DMS 273 (cell line): ENCODE measurements at regions not wholly inside any gene's neighbourhood (a gene's known extent, or its start where the extent isn't known, plus 50 kb on each side); places are given as distances from the start of the nearest gene placed in this dataset.
"Not testable (repeated sequence)": the region's sequence is repeated elsewhere in the genome, so short reads cannot be mapped to it uniquely, and the experiment has no call there.

ENCODE experiments used
- DNase-seq: peaks from one replicate; lab custom pipeline; 2025; ENCODE audit not compliant: unreplicated experiment; lab: John Stamatoyannopoulos, UW

GRCh38 chr3:64818196-64818595 lies 130.4 kb upstream of the ADAMTS9 start:
- no peak for DNase-seq

- no peak for DNase-seq
Observed at GRCh38 chr3:64816355-64816754, 128.6 kb upstream of the ADAMTS9 start.

- DNase-seq = peak; percentile 4
Observed at GRCh38 chr3:64815789-64816188, 128.0 kb upstream of the ADAMTS9 start.

- DNase-seq = peak; percentile 2
Observed at GRCh38 chr3:64815195-64815631, 127.4 kb upstream of the ADAMTS9 start.

GRCh38 chr3:64814351-64814750 lies 126.6 kb upstream of the ADAMTS9 start:
- DNase-seq = no peak

- DNase-seq = no peak
Observed at GRCh38 chr3:64813326-64813725, 125.5 kb upstream of the ADAMTS9 start.

GRCh38 chr3:64809086-64809485 lies 121.3 kb upstream of the ADAMTS9 start:
- DNase-seq = no peak

GRCh38 chr3:64808061-64808460 lies 120.3 kb upstream of the ADAMTS9 start:
- DNase-seq = no peak

GRCh38 chr3:64806668-64807605 lies 119.1 kb upstream of the ADAMTS9 start:
- DNase-seq = no peak

GRCh38 chr3:64805978-64806377 lies 118.2 kb upstream of the ADAMTS9 start:
- DNase-seq = no peak

GRCh38 chr3:64805248-64805647 lies 117.4 kb upstream of the ADAMTS9 start:
- DNase-seq = no peak

GRCh38 chr3:64803469-64803868 lies 115.7 kb upstream of the ADAMTS9 start:
- no peak for DNase-seq

GRCh38 chr3:64802460-64802859 lies 114.7 kb upstream of the ADAMTS9 start:
- no peak for DNase-seq

- no peak for DNase-seq
Observed at GRCh38 chr3:64801856-64802255, 114.1 kb upstream of the ADAMTS9 start.

- no peak for DNase-seq
Observed at GRCh38 chr3:64799606-64800005, 111.8 kb upstream of the ADAMTS9 start.

- peak; percentile 14 for DNase-seq
Observed at GRCh38 chr3:64798316-64798715, 110.5 kb upstream of the ADAMTS9 start.

GRCh38 chr3:64796607-64797399 lies 109.0 kb upstream of the ADAMTS9 start:
- DNase-seq = no peak

GRCh38 chr3:64792445-64792844 lies 104.6 kb upstream of the ADAMTS9 start:
- no peak for DNase-seq

- DNase-seq = no peak
Observed at GRCh38 chr3:64789111-64789510, 101.3 kb upstream of the ADAMTS9 start.

- no peak for DNase-seq
Observed at GRCh38 chr3:64783200-64783599, 95.4 kb upstream of the ADAMTS9 start.

- DNase-seq = not testable (repeated sequence)
Observed at GRCh38 chr3:64780923-64781322, 93.1 kb upstream of the ADAMTS9 start.

- no peak for DNase-seq
Observed at GRCh38 chr3:64773137-64773536, 85.3 kb upstream of the ADAMTS9 start.
